Choroid plexus epithelial cell (primary cell): ENCODE measurements at regions not wholly inside any gene's neighbourhood (a gene's known extent, or its start where the extent isn't known, plus 50 kb on each side); places are given as distances from the start of the nearest gene placed in this dataset.

Experiments
- DNase-seq: peaks from one replicate; pipeline ENCODE4 v3.0.0-alpha.2; 2010; ENCODE audit warnings: low read depth
- H3K4me3 ChIP-seq: 2 replicates; pipeline ENCODE4 v1.5.1; 2011; ENCODE audit warnings: low read depth, mild to moderate bottlenecking, control low read depth, low read length, moderate library complexity
- CTCF ChIP-seq: conservative IDR thresholded peaks from 2 replicates; pipeline ENCODE4 v1.5.1; 2011; ENCODE audit warnings: low read depth, mild to moderate bottlenecking, control low read depth, inconsistent platforms, low read length, moderate library complexity

GRCh38 chr10:3661271-3661670, 123.7 kb downstream of the KLF6 start:
- no peak for DNase-seq

DNA sequence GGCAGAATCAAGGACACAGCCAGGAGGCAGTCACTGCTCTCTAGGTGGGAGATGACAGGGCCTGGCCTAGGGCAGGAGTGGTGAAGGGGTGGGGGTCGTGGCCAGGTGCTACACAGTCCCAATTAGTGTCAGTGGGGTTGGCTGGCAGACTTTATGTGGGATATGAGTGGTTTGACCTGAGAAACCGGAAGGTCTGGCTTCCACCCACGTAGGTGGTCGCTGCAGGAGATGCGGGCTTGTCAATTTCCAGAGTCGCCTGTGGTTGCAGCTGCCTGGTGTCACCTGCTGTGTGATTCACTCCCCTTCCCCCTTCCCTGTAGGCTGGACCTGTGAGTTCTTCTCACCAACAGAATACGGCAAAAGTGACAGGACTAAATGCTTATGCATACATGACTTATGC, 124.3 kb downstream of the KLF6 start:
- H3K4me3 ChIP-seq, result no peak overlapping the region
- no peak for TF ChIP-seq CTCF
- no peak for DNase-seq

More at GRCh38 chr10:3661271-3661670, 123.7 kb downstream of the KLF6 start:
- TF ChIP-seq CTCF, result no peak
- H3K4me3 ChIP-seq, result no peak overlapping the region

GRCh38 chr10:3659203-3659917, 125.6 kb downstream of the KLF6 start:
- no peak overlapping the region for H3K4me3 ChIP-seq
- TF ChIP-seq CTCF, result no peak
- no peak for DNase-seq

- no peak for TF ChIP-seq CTCF
- DNase-seq, result no peak
- no peak overlapping the region for H3K4me3 ChIP-seq
Measured at GRCh38 chr10:3658766-3659165, 126.2 kb downstream of the KLF6 start.

DNA sequence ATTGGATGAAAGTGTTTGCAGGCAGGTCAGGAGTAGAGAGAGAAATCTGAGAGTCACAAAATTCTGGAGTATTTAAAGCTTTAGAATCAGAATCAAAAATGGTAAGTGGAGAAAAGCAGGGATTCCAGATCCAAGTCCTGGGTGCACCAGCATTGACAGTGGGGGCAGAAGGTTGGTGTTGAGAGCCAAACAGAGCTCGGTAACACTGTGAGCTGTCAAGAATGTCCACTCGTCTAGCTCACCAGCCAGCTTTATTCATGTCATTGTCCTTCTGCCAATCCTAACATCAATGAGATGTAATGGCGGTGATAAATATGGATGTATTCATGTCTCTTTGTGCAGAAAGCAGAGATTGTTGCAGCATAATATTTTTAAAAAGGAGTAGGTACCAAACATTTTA, 128.8 kb downstream of the KLF6 start:
- no peak for TF ChIP-seq CTCF
- DNase-seq, result no peak
- H3K4me3 ChIP-seq, result no peak overlapping the region

DNA sequence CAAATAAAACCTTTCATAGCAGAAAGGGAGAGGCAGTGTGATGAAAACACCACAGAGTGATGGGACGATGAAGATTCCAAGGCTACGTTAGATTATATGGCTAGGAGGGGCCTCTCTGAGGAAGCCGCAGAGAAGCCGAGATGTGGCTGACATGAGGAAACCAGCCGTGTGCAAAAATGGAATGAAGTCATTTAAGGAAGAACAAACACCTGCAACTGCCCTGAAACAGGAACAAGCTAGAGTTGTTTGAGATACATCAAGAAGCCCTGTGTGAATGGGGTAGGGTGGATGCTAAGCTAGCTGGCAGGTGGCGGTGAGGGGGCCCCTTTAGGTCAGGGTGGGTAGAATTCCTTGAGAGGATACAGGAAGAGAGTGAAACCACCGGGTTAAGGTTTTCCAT, 129.5 kb downstream of the KLF6 start:
- H3K4me3 ChIP-seq, result no peak overlapping the region

More for the DNA sequence above, 129.5 kb downstream of the KLF6 start:
- TF ChIP-seq CTCF, result no peak
- no peak for DNase-seq
